ENCODE measurements at regions not wholly inside any gene's neighbourhood (a gene's known extent, or its start where the extent isn't known, plus 50 kb on each side); places are given as distances from the start of the nearest gene placed in this dataset.

DNA sequence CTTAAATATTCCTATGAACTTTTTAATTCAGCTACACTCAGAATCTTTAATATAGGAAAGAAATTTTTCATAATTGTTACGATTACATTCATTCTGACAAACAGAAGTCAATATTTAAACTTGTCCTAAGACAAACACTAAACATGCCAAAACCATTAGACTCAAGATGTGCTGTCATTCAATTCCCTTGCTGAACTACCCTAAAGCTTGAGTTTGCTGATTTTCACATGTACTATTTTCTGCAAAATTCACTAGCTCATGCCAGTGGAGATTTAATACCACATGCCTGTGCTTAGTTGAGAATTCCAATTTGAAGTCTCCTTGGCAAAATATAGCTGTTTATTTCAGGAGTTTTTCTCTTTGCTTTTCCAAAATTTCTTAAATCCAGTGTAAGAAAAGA, 448.0 kb downstream of the COL12A1 start:
- Histone ChIP-seq H3K27ac (no peak overlapping the region), H3K4me3 (no peak overlapping the region), H3K9me3 (no peaks in the 10 kb centered on the region), H3K36me3 (no peaks in the 10 kb centered on the region), H3K27me3 (no peaks in the 10 kb centered on the region), H3K4me1 (no peaks in the 10 kb centered on the region)
- TF ChIP-seq POLR2A (IDR thresholded peaks at IDR 0.05) (no peak), POLR2AphosphoS5 (IDR thresholded peaks at IDR 0.05; ENCODE audit: insufficient read depth in 1 of 2, low read depth in 1 of 2) (no peak)
- TF ChIP-seq, protein P1, sequence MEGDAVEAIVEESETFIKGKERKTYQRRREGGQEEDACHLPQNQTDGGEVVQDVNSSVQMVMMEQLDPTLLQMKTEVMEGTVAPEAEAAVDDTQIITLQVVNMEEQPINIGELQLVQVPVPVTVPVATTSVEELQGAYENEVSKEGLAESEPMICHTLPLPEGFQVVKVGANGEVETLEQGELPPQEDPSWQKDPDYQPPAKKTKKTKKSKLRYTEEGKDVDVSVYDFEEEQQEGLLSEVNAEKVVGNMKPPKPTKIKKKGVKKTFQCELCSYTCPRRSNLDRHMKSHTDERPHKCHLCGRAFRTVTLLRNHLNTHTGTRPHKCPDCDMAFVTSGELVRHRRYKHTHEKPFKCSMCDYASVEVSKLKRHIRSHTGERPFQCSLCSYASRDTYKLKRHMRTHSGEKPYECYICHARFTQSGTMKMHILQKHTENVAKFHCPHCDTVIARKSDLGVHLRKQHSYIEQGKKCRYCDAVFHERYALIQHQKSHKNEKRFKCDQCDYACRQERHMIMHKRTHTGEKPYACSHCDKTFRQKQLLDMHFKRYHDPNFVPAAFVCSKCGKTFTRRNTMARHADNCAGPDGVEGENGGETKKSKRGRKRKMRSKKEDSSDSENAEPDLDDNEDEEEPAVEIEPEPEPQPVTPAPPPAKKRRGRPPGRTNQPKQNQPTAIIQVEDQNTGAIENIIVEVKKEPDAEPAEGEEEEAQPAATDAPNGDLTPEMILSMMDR (IDR thresholded peaks at IDR 0.05): no peak
- intact Hi-C loops (cut with DNase I): no loop called here
- no peak for DNase-seq (ENCODE audit: extremely low spot score in 2 of 2)

DNA sequence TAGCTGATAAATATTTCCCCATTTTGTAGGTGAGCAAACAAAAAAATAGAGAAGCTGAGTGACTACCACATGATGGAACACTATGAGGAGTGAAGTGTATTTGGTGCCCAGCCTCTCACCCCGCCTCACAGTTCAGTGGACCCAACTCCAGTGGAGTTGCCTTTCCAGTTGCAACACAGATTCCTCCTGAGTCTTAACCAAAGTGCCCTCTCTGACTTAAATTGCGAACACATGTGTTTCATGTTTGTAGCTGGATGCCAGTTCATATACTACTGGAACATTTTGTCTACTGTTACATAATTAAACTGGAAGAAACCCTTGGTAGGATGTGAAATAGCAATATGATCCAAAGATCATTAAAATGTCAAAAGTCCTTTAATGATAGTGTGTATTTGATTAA, 448.9 kb downstream of the COL12A1 start:
- Histone ChIP-seq H3K36me3 (no peaks in the 10 kb centered on the region), H3K4me1 (no peaks in the 10 kb centered on the region), H3K9me3 (no peaks in the 10 kb centered on the region), H3K27ac (no peak overlapping the region), H3K27me3 (no peaks in the 10 kb centered on the region), H3K4me3 (no peak overlapping the region)
- no peak for DNase-seq (ENCODE audit: extremely low spot score in 2 of 2)
- TF ChIP-seq, protein P1 (IDR thresholded peaks at IDR 0.05): no peak
- TF ChIP-seq POLR2A (IDR thresholded peaks at IDR 0.05): no peak
- TF ChIP-seq POLR2AphosphoS5 (IDR thresholded peaks at IDR 0.05; ENCODE audit: insufficient read depth in 1 of 2, low read depth in 1 of 2): no peak
- intact Hi-C loops (cut with DNase I): no loop called here

DNA sequence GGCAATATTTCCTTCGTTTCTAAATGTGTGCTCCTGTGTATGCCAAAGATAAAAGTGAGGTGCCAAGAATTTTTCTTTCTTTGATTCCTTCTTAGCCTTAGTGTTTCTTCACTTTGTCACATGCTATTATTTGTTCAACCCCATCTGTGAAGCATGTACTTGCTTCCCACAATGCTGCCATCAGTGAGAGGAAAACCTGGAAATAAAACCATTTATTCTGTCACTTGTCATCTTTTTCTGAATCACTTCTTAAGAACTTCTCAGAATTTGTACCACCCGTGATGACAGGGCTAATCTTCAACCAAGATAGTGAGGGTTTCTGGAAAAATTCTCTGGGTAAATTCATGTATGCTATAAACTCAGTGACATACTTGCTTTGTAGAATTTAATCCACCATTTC, 450.1 kb downstream of the COL12A1 start:
- Histone ChIP-seq H3K36me3 (no peaks in the 10 kb centered on the region), H3K27ac (no peak overlapping the region), H3K9me3 (no peaks in the 10 kb centered on the region), H3K4me3 (no peak overlapping the region), H3K4me1 (no peaks in the 10 kb centered on the region), H3K27me3 (no peaks in the 10 kb centered on the region)
- no peak for DNase-seq (ENCODE audit: extremely low spot score in 2 of 2)
- intact Hi-C loops (cut with DNase I): no loop called here
- no peak for TF ChIP-seq POLR2AphosphoS5 (IDR thresholded peaks at IDR 0.05; ENCODE audit: insufficient read depth in 1 of 2, low read depth in 1 of 2)
- no peak for TF ChIP-seq POLR2A (IDR thresholded peaks at IDR 0.05)

DNA sequence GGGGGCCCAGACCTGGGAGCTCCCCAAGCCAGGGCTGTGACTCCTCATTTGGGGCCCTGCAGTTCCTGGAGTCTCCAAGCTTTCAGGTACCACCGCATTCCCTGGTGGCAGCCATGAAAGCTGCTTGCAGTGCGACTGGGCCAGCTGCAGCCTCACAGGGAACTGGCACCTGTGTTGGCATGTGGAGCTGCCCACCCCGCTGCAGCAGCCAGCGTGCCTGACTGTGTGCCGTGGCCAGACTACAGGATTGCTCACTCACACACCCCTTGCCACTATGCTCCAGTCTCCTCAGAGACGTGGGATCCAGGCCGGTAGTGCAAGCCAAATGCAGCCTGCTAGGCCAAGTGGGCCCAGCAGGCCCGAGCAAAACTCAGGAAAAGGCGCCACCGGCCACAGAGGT, 450.7 kb downstream of the COL12A1 start:
- Histone ChIP-seq H3K27me3 (no peaks in the 10 kb centered on the region), H3K27ac (no peak overlapping the region), H3K4me1 (no peaks in the 10 kb centered on the region), H3K9me3 (no peaks in the 10 kb centered on the region), H3K36me3 (no peaks in the 10 kb centered on the region), H3K4me3 (no peak overlapping the region)
- intact Hi-C loops (cut with DNase I): no loop called here
- DNase-seq (ENCODE audit: extremely low spot score in 2 of 2): no peak
- TF ChIP-seq, protein P1 (IDR thresholded peaks at IDR 0.05): no peak
- no peak for TF ChIP-seq POLR2AphosphoS5 (IDR thresholded peaks at IDR 0.05; ENCODE audit: insufficient read depth in 1 of 2, low read depth in 1 of 2)
- TF ChIP-seq POLR2A (IDR thresholded peaks at IDR 0.05): no peak

DNA sequence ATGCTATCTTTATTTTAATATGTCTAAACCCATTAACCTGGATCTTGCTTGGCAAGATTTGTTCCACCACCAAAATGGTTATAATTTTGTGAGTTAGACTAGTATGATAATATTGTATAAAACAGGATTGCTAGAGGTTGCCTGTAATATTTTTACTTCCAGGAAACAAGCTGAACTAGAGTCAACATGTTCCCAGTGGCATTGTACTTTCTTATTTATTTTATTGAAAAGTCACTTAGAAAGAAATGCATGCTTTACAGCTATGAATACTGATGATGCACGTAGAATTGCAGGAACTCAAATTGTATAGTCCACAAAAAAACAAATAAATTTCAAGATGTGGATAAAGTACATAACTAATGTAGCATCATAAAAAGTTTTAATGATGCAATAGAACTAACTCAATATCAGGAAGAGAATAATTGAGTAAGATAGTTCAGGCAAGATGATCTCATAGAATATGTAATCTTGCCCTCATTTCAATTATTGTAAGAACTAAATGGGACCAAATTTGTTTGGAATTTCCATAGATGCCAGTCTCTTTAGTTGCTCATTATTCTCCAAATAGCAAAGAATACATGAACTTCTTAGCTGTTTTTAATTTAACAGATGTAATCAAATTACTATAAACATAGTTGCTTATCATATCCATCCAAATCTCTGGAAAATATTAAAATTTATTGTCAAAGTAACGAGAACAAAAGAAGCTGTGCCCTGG, 451.8 kb downstream of the COL12A1 start:
- no peak overlapping the region for H3K27ac ChIP-seq
- no peak for TF ChIP-seq POLR2AphosphoS5 (IDR thresholded peaks at IDR 0.05; ENCODE audit: insufficient read depth in 1 of 2, low read depth in 1 of 2)
- TF ChIP-seq, protein P1 (IDR thresholded peaks at IDR 0.05): no peak
- TF ChIP-seq POLR2A (IDR thresholded peaks at IDR 0.05): no peak
- H3K27me3 ChIP-seq: no peaks in the 10 kb centered on the region
- H3K9me3 ChIP-seq: no peaks in the 10 kb centered on the region
- H3K4me3 ChIP-seq: no peak overlapping the region
- H3K36me3 ChIP-seq: no peaks in the 10 kb centered on the region
- no peak for DNase-seq (ENCODE audit: extremely low spot score in 2 of 2)
- intact Hi-C loops (cut with DNase I): no loop called here
- H3K4me1 ChIP-seq: peaks cover 8% of the 10 kb centered on the region

Measured in vagina (tissue), 2 donors.